ENCODE measurements at regions not wholly inside any gene's neighbourhood (a gene's known extent, or its start where the extent isn't known, plus 50 kb on each side); places are given as distances from the start of the nearest gene placed in this dataset.

- Histone ChIP-seq H3K79me1 (ENCODE audit: insufficient read depth, low read depth, low read length, poor library complexity, severe bottlenecking) (no peaks in the 10 kb centered on the region), H2BK15ac (ENCODE audit: low read depth, low read length) (no peak overlapping the region), H2AFZ (ENCODE audit: low read length) (no peak overlapping the region), H4K91ac (ENCODE audit: insufficient read length, low read depth, low read length) (no peak overlapping the region), H3K9me3 (ENCODE audit: control insufficient read depth, low read depth, low read length) (no peaks in the 10 kb centered on the region), H3K4me1 (ENCODE audit: insufficient read depth, low read length) (no peaks in the 10 kb centered on the region), H3K27ac (ENCODE audit: insufficient read length, low read depth, low read length) (no peak overlapping the region), H4K8ac (replicated peaks; ENCODE audit: insufficient read length, low read depth, low read length) (no peak overlapping the region), H3K18ac (ENCODE audit: insufficient read length, low read depth, low read length) (no peak overlapping the region), H3K23me2 (ENCODE audit: insufficient read length, low read depth, low read length, poor library complexity, severe bottlenecking) (no peaks in the 10 kb centered on the region), H3K79me2 (ENCODE audit: insufficient read depth, low read length) (no peaks in the 10 kb centered on the region), H3K4ac (ENCODE audit: low read depth, low read length) (no peak overlapping the region), H3K9ac (ENCODE audit: extremely low read depth, insufficient read length, low read length) (no peak overlapping the region), H3K23ac (ENCODE audit: insufficient read length, low read depth, low read length) (no peak overlapping the region), H2AK5ac (ENCODE audit: insufficient read length, low read length) (no peak overlapping the region), H3T11ph (ENCODE audit: low read length) (no peak overlapping the region), H2BK20ac (ENCODE audit: low read depth, low read length, poor library complexity, severe bottlenecking) (no peak overlapping the region), H2BK120ac (ENCODE audit: low read depth, low read length, poor library complexity, severe bottlenecking) (no peak overlapping the region), H2BK5ac (ENCODE audit: insufficient read length, low read length) (no peak overlapping the region), H4K5ac (ENCODE audit: insufficient read length, low read depth, low read length) (no peak overlapping the region), H4K20me1 (ENCODE audit: control insufficient read depth, insufficient read depth, insufficient read length) (no peaks in the 10 kb centered on the region), H2BK12ac (ENCODE audit: insufficient read length, low read depth, low read length) (no peak overlapping the region), H3K56ac (ENCODE audit: insufficient read length, low read depth, low read length) (no peak overlapping the region), H3K27me3 (ENCODE audit: insufficient read depth, low read length) (no peaks in the 10 kb centered on the region), H3K14ac (ENCODE audit: insufficient read depth, low read length) (no peak overlapping the region), H3K4me2 (ENCODE audit: insufficient read depth, insufficient read length, low read length) (no peak overlapping the region)
- TF ChIP-seq CTCF (conservative IDR thresholded peaks at IDR 0.05), result no peak
- Mint-ChIP-seq H3K27me3 (ENCODE audit: low read depth) (no peaks in the 10 kb centered on the region), H3K4me3 (no peak overlapping the region), H3K4me1 (no peaks in the 10 kb centered on the region), H3K36me3 (ENCODE audit: insufficient read depth in 1 of 3, low read depth in 3 of 3) (peaks cover 0 to 4% (median 2%) of the 10 kb centered on the region in 3 experiments; a peak in 3 of 7 replicates), H3K9me3 (peaks cover 6% of the 10 kb centered on the region in 2 experiments; a peak in 4 of 5 replicates), H3K27ac (no peak overlapping the region)
- no CpG with 5 or more reads among the region's 1 CpG for WGBS (ENCODE audit: extremely low coverage, insufficient read length, low lambda C conversion rate)
- no peak for DNase-seq
Measured at GRCh38 chr5:63483338-63483737, 478.9 kb downstream of the HTR1A start.

All from H9 (cell line).